Transverse colon (tissue), 4 donors: ENCODE measurements at regions not wholly inside any gene's neighbourhood (a gene's known extent, or its start where the extent isn't known, plus 50 kb on each side); places are given as distances from the start of the nearest gene placed in this dataset.

Source experiments
- DNase-seq: peaks from one replicate; pipeline ENCODE4 v3.0.0-alpha.2; 2019
- H3K27ac ChIP-seq, 4 donors: fragments of 200-600 bp; sonication (generic); 2 replicates each; pipeline ENCODE4 v1.5.1; 2016 to 2018; ENCODE audit warnings: inconsistent platforms in 4 of 4
- H3K27me3 ChIP-seq: fragments of 200-600 bp; sonication (generic); 2 replicates; pipeline ENCODE4 v1.5.1; 2017; ENCODE audit warnings: inconsistent platforms
- H3K36me3 ChIP-seq, 4 donors: fragments of 200-600 bp; sonication (generic); 2 replicates each; pipeline ENCODE4 v1.5.1; 2017 to 2019; ENCODE audit warnings: inconsistent platforms in 4 of 4
- H3K4me1 ChIP-seq, 4 donors: fragments of 200-600 bp; sonication (generic); 2 replicates each; pipeline ENCODE4 v1.5.1; 2017 to 2020; ENCODE audit warnings: inconsistent platforms in 4 of 4
- H3K4me3 ChIP-seq, 4 donors: fragments of 200-600 bp; sonication (generic); 1 replicate in 1 of 4; 2 replicates in 3 of 4; pipeline versions ENCODE4 v1.5.1 to v1.6.1; 2017 to 2019; ENCODE audit warnings: inconsistent platforms in 4 of 4
- H3K9me3 ChIP-seq, 2 donors: fragments of 200-600 bp; sonication (generic); 2 replicates each; pipeline ENCODE4 v1.5.1; 2017 to 2019; ENCODE audit warnings: inconsistent platforms in 2 of 2
- CTCF ChIP-seq, 5 experiments: fragments of 200-600 bp in 3 of 5; fragments of 450-650 bp in 2 of 5; sonication (generic) in 3 of 5; IDR thresholded peaks; 1 replicate in 2 of 5; 2 replicates in 3 of 5; pipeline ENCODE4 v1.5.1; 2016 to 2017; ENCODE audit warnings: antibody characterized with exemption in 5 of 5, inconsistent platforms in 3 of 5, mild to moderate bottlenecking in 2 of 5, moderate library complexity in 1 of 5
- EP300 ChIP-seq: sonication (generic); formaldehyde crosslinking; IDR thresholded peaks from one replicate; pipeline ENCODE4 v1.6.1; 2017; ENCODE audit warnings: antibody characterized with exemption, low read depth
- POLR2A ChIP-seq: fragments of 450-650 bp; IDR thresholded peaks from one replicate; pipeline ENCODE4 v1.6.1; 2016; ENCODE audit warnings: antibody characterized with exemption, mild to moderate bottlenecking, moderate library complexity
- POLR2AphosphoS5 ChIP-seq, 3 donors: sonication (generic); formaldehyde crosslinking; IDR thresholded peaks; one replicate each; pipeline ENCODE4 v1.6.1; 2016; ENCODE audit warnings: antibody characterized with exemption in 3 of 3
- WGBS, 2 donors: methylation state at CpG; one replicate each; pipeline ENCODE4 v1.1.5; 2018; ENCODE audit warnings: low coverage in 1 of 2; 5-methylcytosine and 5-hydroxymethylcytosine counted together
- in situ Hi-C, 4 donors: fragments of 200-750 bp; cut with MboI; loops; one replicate each; pipeline versions ENCODE4 v1.15.0 to v1.15.1; 2017; ENCODE audit warnings: low sequenced_read_pairs in 3 of 4, low pct_ligation_motif_present in 1 of 4, low pct_unique_long_range_greater_than_20kb in 1 of 4
- intact Hi-C: fragments of 100-400 bp; cut with DNase I; formaldehyde crosslinking; loops from one replicate; pipeline ENCODE4 v1.15.1; 2023; ENCODE audit warnings: low total_unique reads

GRCh38 chr5:102077920-102078319, 218.2 kb downstream of the SLCO4C1 start:
- no peak overlapping the region for H3K4me3 ChIP-seq
- H3K4me1 ChIP-seq = no peaks in the 10 kb centered on the region
- DNase-seq = no peak
- in situ Hi-C loops = no loop called here
- H3K36me3 ChIP-seq = no peaks in the 10 kb centered on the region
- intact Hi-C loops = no loop called here
- no peak overlapping the region for H3K27ac ChIP-seq
- no peaks in the 10 kb centered on the region for H3K27me3 ChIP-seq
- no peaks in the 10 kb centered on the region for H3K9me3 ChIP-seq
- TF ChIP-seq CTCF (IDR thresholded peaks at IDR 0.05) = no peak
- TF ChIP-seq POLR2AphosphoS5 (IDR thresholded peaks at IDR 0.05) = no peak
- no peak for TF ChIP-seq POLR2A
- no peak for TF ChIP-seq EP300
- 91% methylated on average over 5 of the region's 5 CpGs; no CpG with 5 or more reads in 1 of the 2 donors for WGBS, 2 donors

GRCh38 chr5:102069974-102070373, 226.1 kb downstream of the SLCO4C1 start:
- TF ChIP-seq POLR2AphosphoS5 (IDR thresholded peaks at IDR 0.05) = no peak
- no peak for TF ChIP-seq CTCF (IDR thresholded peaks at IDR 0.05)
- TF ChIP-seq POLR2A = no peak
- TF ChIP-seq EP300 = no peak
- H3K27ac ChIP-seq = no peak overlapping the region
- H3K27me3 ChIP-seq = no peaks in the 10 kb centered on the region
- WGBS, 2 donors = 72 to 74% methylated on average over 3 of the region's 3 CpGs
- H3K4me1 ChIP-seq = no peaks in the 10 kb centered on the region
- in situ Hi-C loops (no loop called here), intact Hi-C loops (no loop called here)
- H3K4me3 ChIP-seq = no peak overlapping the region
- no peaks in the 10 kb centered on the region for H3K36me3 ChIP-seq
- no peak for DNase-seq
- H3K9me3 ChIP-seq = no peaks in the 10 kb centered on the region

- intact Hi-C loops = no loop called here
- Histone ChIP-seq H3K9me3 (no peaks in the 10 kb centered on the region), H3K27ac (no peak overlapping the region), H3K4me1 (no peaks in the 10 kb centered on the region), H3K27me3 (no peaks in the 10 kb centered on the region), H3K36me3 (no peaks in the 10 kb centered on the region), H3K4me3 (no peak overlapping the region)
- no peak for TF ChIP-seq CTCF (IDR thresholded peaks at IDR 0.05)
- TF ChIP-seq POLR2A = no peak
- TF ChIP-seq EP300 = no peak
- no peak for TF ChIP-seq POLR2AphosphoS5 (IDR thresholded peaks at IDR 0.05)
- DNase-seq = no peak
- in situ Hi-C loops = no loop called here
- WGBS, 2 donors = 46 to 70% methylated on average over 2 to 3 of the region's 3 CpGs
These were observed 227.2 kb downstream of the SLCO4C1 start for GRCh38 chr5:102068870-102069269.

- H3K36me3 ChIP-seq = no peaks in the 10 kb centered on the region
- no peak overlapping the region for H3K27ac ChIP-seq
- H3K27me3 ChIP-seq = no peaks in the 10 kb centered on the region
- no peak overlapping the region for H3K4me3 ChIP-seq
- H3K9me3 ChIP-seq = no peaks in the 10 kb centered on the region
- TF ChIP-seq EP300 = no peak
- no peak for TF ChIP-seq POLR2A
- no peak for TF ChIP-seq POLR2AphosphoS5 (IDR thresholded peaks at IDR 0.05)
- TF ChIP-seq CTCF (IDR thresholded peaks at IDR 0.05) = no peak
- in situ Hi-C loops (no loop called here), intact Hi-C loops (no loop called here)
- no peaks in the 10 kb centered on the region for H3K4me1 ChIP-seq
- DNase-seq = no peak
These were observed 246.6 kb downstream of the SLCO4C1 start for GRCh38 chr5:102049517-102049916.
